Epithelial cell of esophagus (primary cell): ENCODE measurements at regions not wholly inside any gene's neighbourhood (a gene's known extent, or its start where the extent isn't known, plus 50 kb on each side); places are given as distances from the start of the nearest gene placed in this dataset.

Experiments used
- DNase-seq: peaks from one replicate; pipeline ENCODE4 v3.0.0; 2010; ENCODE audit warnings: low read depth
- H3K4me3 ChIP-seq: 2 replicates; pipeline ENCODE4 v1.5.1; 2011; ENCODE audit warnings: mild to moderate bottlenecking, low read length, control low read depth
- TF ChIP-seq, protein P1 (sequence below): IDR thresholded peaks from 2 replicates; pipeline ENCODE4 v1.5.1; 2011; ENCODE audit warnings: low read depth, mild to moderate bottlenecking, low read length, control low read depth, inconsistent platforms; ENCODE audit not compliant: insufficient read depth; ENCODE audit errors: missing control alignments

DNA sequence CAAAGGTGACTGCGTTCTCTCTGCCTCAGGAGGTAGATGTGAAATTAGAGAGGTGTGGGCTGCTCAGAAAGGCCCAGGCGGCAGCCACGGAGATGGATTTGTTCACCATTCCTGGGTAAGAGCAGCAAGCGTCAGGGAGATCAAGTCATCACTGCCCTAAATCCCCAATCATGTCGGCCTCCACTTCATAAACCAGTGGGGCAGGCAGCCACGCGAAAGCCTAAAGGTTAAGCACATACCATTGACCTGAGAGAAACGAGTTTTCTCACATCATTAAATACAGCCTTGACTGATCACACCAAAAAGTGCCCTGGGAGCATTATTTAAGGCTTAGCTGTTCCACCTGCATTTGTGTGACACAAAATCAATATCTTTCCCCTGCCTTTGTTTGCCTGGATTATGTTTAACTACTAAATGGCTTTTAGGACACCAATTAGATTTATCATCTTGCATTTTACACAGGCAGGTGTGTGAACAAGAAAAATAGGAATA lies 50.7 kb upstream of the FOXB1 start:
- DNase-seq = no peak
- H3K4me3 ChIP-seq = no peak overlapping the region
- TF ChIP-seq, protein P1, sequence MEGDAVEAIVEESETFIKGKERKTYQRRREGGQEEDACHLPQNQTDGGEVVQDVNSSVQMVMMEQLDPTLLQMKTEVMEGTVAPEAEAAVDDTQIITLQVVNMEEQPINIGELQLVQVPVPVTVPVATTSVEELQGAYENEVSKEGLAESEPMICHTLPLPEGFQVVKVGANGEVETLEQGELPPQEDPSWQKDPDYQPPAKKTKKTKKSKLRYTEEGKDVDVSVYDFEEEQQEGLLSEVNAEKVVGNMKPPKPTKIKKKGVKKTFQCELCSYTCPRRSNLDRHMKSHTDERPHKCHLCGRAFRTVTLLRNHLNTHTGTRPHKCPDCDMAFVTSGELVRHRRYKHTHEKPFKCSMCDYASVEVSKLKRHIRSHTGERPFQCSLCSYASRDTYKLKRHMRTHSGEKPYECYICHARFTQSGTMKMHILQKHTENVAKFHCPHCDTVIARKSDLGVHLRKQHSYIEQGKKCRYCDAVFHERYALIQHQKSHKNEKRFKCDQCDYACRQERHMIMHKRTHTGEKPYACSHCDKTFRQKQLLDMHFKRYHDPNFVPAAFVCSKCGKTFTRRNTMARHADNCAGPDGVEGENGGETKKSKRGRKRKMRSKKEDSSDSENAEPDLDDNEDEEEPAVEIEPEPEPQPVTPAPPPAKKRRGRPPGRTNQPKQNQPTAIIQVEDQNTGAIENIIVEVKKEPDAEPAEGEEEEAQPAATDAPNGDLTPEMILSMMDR = no peak

DNA sequence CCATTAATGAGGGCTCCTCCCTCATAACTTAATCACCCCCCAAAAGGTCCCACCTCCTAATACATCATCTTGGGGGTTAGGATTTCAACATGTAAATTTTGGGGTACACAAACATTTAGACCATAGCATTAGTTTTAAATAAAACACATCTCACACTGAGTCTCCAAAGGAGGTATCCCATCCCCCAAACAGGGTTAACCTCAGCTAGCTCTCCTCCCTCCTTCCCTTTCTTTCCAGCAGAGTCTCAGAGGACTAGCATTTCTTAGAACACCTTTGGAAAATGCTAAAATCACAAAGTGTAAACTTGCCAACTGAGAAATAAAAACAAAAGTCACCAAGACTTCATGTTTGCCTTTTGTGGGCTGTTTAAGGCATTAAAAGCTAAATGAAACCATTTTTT lies 51.2 kb upstream of the FOXB1 start:
- H3K4me3 ChIP-seq = no peak overlapping the region
- DNase-seq = no peak
- TF ChIP-seq, protein P1 = no peak

DNA sequence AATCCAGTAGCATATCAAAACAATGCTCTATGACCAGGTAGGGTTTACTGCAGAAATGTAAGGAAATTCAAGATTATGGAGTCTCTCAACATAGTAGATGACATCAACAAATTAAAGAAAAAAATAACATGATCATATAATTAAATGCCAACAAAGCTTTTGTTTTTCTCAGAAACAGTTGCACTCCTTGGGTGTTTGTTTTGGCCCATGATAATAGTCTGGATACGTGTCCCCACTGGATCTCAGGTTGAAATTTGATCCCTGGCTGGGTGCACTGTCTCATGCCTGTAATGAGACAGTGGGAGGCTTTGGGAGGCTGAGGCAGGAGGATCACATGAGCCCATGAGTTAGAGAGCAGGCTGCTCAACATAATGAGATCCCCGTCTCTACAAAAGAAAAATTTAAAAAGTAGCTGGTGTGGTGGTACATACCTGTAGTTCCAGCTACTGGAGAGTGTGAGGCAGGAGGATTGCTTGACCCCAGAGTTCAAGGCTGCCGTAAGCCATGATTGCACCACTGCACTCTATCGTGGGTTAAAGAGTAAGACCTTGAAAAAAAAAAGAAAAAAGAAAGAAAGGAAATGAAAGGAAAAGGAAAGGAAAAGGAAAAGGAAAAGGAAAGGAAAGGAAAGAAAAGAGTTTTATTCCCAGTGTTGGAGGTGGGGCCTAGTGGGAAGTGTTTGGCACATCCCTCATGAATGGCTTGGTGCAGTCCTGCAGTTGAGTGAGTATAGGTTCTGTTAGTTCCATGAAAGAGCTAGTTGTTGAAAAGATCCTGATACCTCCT lies 53.3 kb upstream of the FOXB1 start:
- DNase-seq = peak; percentile 4
- TF ChIP-seq, protein P1 = no peak
- no peak overlapping the region for H3K4me3 ChIP-seq

DNA sequence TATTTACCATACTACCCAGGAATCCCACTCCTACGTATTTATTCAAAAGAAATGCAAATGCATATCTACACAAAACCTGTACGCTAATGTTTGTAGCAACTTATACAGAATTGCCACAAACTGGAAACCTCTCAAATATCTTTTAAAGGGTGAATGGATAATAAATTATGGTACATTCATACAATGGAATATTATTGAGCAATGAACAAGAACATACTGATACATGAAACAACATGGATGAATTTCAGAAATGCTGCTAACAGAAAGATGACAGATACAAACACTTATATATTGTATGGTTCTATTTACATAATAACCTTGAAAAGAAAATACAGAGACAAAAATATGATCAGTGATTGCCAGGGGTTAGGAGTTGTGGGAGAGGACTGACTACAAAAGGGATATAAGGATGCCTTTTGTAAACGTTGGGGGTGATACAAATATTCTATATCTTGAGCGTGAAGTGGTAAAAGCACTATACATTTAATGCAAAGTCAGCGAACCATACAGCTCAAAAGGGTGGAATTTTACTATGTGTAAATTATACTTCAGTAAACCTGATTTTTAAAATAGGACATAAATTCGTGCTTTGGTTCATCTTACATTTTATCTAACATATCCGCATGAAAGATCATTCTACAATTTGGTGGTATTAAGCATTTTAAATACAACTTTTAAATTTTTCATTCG lies 55.0 kb upstream of the FOXB1 start:
- no peak for DNase-seq
- no peak overlapping the region for H3K4me3 ChIP-seq
- TF ChIP-seq, protein P1 = no peak

DNA sequence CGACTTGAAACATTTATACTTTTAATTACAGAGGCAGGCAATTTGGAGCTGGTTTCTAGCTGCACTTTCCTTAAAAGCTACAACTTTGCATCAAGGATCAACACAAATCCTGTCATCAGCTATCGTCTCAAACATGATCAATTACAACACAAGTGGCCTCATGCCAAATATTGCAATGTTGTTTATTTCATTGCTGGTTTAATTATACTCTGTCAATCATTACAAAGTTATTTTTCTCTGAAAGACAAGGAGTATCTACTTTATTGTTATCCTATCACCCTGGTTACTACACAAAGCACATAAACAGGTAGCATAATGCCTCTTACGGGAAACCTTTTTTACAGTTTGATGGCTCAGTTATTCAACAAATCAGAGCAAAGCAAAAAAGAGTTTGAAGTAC lies 58.0 kb upstream of the FOXB1 start:
- no peak overlapping the region for H3K4me3 ChIP-seq
- DNase-seq = no peak
- TF ChIP-seq, protein P1 = no peak

DNA sequence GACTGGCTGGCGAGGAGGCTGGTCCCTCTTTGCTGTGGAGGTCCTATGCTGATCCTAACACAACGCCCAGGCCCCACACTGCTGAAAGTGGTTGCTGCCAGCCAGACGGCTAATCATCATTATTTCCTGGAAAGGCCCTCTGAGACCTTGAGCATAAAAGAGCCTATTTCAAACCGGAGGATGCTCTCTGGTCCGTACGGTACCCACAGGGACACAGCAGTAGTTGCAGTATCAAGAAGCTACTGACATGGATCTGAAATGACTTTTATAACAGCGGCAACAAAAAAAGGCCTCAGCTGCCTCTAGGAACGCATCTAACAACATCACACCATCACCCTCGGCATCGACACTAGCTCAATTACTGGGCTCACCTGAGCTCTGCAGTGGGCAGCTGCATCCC lies 59.1 kb upstream of the FOXB1 start:
- TF ChIP-seq, protein P1 = no peak
- no peak for DNase-seq
- no peak overlapping the region for H3K4me3 ChIP-seq
